ENCODE measurements at regions not wholly inside any gene's neighbourhood (a gene's known extent, or its start where the extent isn't known, plus 50 kb on each side); places are given as distances from the start of the nearest gene placed in this dataset.

DNA sequence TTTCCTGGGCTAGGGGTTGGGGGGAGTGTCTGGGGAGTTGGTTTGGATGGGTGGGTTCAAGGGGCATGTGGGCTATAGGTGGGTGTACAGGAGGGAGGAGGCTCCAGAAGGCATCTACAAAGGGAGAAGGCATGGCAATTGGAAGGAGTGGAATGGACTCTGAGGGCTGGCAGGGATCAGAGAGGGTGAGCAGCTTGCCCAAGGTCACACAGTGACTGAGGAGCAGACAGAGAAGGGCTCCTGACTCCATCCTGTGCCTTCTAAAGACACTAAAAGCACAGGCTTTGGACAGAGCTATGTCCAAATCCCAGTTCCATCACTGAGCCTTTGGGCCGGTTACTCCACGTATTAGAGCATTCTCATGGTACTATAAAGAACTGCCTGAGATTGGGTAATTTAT, 151.8 kb downstream of the PTPRU start:
- TF ChIP-seq RAD21 (conservative IDR thresholded peaks at IDR 0.05 in 1 of 2, IDR thresholded peaks at IDR 0.05 in 1 of 2) (no peak), ESRRA (IDR thresholded peaks at IDR 0.05; ENCODE audit: borderline replicate concordance, low read length) (no peak), EP300 (IDR thresholded peaks at IDR 0.05) (no peak)
- TF ChIP-seq, protein P1, sequence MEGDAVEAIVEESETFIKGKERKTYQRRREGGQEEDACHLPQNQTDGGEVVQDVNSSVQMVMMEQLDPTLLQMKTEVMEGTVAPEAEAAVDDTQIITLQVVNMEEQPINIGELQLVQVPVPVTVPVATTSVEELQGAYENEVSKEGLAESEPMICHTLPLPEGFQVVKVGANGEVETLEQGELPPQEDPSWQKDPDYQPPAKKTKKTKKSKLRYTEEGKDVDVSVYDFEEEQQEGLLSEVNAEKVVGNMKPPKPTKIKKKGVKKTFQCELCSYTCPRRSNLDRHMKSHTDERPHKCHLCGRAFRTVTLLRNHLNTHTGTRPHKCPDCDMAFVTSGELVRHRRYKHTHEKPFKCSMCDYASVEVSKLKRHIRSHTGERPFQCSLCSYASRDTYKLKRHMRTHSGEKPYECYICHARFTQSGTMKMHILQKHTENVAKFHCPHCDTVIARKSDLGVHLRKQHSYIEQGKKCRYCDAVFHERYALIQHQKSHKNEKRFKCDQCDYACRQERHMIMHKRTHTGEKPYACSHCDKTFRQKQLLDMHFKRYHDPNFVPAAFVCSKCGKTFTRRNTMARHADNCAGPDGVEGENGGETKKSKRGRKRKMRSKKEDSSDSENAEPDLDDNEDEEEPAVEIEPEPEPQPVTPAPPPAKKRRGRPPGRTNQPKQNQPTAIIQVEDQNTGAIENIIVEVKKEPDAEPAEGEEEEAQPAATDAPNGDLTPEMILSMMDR (IDR thresholded peaks at IDR 0.05): no peak
